ENCODE measurements at regions not wholly inside any gene's neighbourhood (a gene's known extent, or its start where the extent isn't known, plus 50 kb on each side); places are given as distances from the start of the nearest gene placed in this dataset.

DNA sequence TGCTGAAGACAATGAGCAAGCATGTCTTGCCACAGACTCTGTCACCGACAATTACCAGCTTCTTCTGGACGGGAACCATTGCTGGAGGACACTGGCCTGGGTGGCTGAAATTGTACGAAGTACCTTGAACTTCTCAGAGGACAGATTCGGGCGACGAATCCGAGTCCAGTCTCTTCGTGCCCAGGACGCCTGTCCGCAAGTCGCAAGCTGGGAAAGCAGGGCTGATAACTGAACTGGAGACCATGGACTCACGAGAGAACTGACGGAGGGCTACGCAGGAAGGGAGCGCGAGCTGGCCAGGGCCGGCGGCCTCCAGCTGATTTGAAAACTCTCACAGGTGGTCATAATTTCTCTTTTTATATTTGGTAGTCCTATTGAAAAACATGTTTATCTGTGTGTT, 1229.5 kb upstream of the MAP3K7 start:
- TF ChIP-seq, protein P1, sequence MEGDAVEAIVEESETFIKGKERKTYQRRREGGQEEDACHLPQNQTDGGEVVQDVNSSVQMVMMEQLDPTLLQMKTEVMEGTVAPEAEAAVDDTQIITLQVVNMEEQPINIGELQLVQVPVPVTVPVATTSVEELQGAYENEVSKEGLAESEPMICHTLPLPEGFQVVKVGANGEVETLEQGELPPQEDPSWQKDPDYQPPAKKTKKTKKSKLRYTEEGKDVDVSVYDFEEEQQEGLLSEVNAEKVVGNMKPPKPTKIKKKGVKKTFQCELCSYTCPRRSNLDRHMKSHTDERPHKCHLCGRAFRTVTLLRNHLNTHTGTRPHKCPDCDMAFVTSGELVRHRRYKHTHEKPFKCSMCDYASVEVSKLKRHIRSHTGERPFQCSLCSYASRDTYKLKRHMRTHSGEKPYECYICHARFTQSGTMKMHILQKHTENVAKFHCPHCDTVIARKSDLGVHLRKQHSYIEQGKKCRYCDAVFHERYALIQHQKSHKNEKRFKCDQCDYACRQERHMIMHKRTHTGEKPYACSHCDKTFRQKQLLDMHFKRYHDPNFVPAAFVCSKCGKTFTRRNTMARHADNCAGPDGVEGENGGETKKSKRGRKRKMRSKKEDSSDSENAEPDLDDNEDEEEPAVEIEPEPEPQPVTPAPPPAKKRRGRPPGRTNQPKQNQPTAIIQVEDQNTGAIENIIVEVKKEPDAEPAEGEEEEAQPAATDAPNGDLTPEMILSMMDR (IDR thresholded peaks at IDR 0.05; ENCODE audit: poor library complexity, severe bottlenecking) = no peak
- no peak for TF ChIP-seq POLR2AphosphoS5 (IDR thresholded peaks at IDR 0.05)
- TF ChIP-seq EZH2 (IDR thresholded peaks at IDR 0.05; ENCODE audit: borderline replicate concordance, insufficient read depth, low read length, poor library complexity, severe bottlenecking) = no peak
- no peak for TF ChIP-seq RAD21 (conservative IDR thresholded peaks at IDR 0.05)
- TF ChIP-seq, protein P2, sequence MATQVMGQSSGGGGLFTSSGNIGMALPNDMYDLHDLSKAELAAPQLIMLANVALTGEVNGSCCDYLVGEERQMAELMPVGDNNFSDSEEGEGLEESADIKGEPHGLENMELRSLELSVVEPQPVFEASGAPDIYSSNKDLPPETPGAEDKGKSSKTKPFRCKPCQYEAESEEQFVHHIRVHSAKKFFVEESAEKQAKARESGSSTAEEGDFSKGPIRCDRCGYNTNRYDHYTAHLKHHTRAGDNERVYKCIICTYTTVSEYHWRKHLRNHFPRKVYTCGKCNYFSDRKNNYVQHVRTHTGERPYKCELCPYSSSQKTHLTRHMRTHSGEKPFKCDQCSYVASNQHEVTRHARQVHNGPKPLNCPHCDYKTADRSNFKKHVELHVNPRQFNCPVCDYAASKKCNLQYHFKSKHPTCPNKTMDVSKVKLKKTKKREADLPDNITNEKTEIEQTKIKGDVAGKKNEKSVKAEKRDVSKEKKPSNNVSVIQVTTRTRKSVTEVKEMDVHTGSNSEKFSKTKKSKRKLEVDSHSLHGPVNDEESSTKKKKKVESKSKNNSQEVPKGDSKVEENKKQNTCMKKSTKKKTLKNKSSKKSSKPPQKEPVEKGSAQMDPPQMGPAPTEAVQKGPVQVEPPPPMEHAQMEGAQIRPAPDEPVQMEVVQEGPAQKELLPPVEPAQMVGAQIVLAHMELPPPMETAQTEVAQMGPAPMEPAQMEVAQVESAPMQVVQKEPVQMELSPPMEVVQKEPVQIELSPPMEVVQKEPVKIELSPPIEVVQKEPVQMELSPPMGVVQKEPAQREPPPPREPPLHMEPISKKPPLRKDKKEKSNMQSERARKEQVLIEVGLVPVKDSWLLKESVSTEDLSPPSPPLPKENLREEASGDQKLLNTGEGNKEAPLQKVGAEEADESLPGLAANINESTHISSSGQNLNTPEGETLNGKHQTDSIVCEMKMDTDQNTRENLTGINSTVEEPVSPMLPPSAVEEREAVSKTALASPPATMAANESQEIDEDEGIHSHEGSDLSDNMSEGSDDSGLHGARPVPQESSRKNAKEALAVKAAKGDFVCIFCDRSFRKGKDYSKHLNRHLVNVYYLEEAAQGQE (IDR thresholded peaks at IDR 0.05; ENCODE audit: borderline replicate concordance) = no peak
